ENCODE measurements at regions not wholly inside any gene's neighbourhood (a gene's known extent, or its start where the extent isn't known, plus 50 kb on each side); places are given as distances from the start of the nearest gene placed in this dataset.
"Not testable (repeated sequence)": the region's sequence is repeated elsewhere in the genome, so short reads cannot be mapped to it uniquely, and the experiment has no call there.

- Histone ChIP-seq H3K9me2 (ENCODE audit: insufficient read depth, low read length) (no peaks in the 10 kb centered on the region), H3K36me3 (ENCODE audit: insufficient read depth, low read length) (no peaks in the 10 kb centered on the region), H3K27ac (ENCODE audit: low read length) (no peak overlapping the region), H3F3A (ENCODE audit: insufficient read depth, low read length, poor library complexity, severe bottlenecking) (no peaks in the 10 kb centered on the region), H3K4me2 (ENCODE audit: low read length) (no peak overlapping the region), H3K79me2 (replicated peaks; ENCODE audit: insufficient read depth, low read length) (no peaks in the 10 kb centered on the region), H3K27me3 (ENCODE audit: insufficient read depth, low read depth, low read length) (no peaks in the 10 kb centered on the region), H3K4me3 (ENCODE audit: low read length) (no peak overlapping the region), H3K9ac (ENCODE audit: low read length) (no peak overlapping the region), H2AFZ (ENCODE audit: low read depth, low read length) (no peak overlapping the region), H4K20me1 (ENCODE audit: insufficient read depth) (no peaks in the 10 kb centered on the region), H3K9me3 (ENCODE audit: low read length) (no peaks in the 10 kb centered on the region)
- TF ChIP-seq RAD21 (conservative IDR thresholded peaks at IDR 0.05) = no peak
- no peak for TF ChIP-seq POLR2AphosphoS5 (IDR thresholded peaks at IDR 0.05)
- no peak for TF ChIP-seq MXI1 (conservative IDR thresholded peaks at IDR 0.05; ENCODE audit: poor library complexity, severe bottlenecking)
- TF ChIP-seq TAF1 (IDR thresholded peaks at IDR 0.05; ENCODE audit: low read depth) = no peak
- no peak for TF ChIP-seq SMC3 (conservative IDR thresholded peaks at IDR 0.05; ENCODE audit: poor library complexity)
- TF ChIP-seq EZH2 (IDR thresholded peaks at IDR 0.05; ENCODE audit: borderline replicate concordance, insufficient read depth, low read length, poor library complexity, severe bottlenecking) = no peak
- no peak for TF ChIP-seq EP300 (conservative IDR thresholded peaks at IDR 0.05; ENCODE audit: poor library complexity, severe bottlenecking)
- TF ChIP-seq, protein P1, sequence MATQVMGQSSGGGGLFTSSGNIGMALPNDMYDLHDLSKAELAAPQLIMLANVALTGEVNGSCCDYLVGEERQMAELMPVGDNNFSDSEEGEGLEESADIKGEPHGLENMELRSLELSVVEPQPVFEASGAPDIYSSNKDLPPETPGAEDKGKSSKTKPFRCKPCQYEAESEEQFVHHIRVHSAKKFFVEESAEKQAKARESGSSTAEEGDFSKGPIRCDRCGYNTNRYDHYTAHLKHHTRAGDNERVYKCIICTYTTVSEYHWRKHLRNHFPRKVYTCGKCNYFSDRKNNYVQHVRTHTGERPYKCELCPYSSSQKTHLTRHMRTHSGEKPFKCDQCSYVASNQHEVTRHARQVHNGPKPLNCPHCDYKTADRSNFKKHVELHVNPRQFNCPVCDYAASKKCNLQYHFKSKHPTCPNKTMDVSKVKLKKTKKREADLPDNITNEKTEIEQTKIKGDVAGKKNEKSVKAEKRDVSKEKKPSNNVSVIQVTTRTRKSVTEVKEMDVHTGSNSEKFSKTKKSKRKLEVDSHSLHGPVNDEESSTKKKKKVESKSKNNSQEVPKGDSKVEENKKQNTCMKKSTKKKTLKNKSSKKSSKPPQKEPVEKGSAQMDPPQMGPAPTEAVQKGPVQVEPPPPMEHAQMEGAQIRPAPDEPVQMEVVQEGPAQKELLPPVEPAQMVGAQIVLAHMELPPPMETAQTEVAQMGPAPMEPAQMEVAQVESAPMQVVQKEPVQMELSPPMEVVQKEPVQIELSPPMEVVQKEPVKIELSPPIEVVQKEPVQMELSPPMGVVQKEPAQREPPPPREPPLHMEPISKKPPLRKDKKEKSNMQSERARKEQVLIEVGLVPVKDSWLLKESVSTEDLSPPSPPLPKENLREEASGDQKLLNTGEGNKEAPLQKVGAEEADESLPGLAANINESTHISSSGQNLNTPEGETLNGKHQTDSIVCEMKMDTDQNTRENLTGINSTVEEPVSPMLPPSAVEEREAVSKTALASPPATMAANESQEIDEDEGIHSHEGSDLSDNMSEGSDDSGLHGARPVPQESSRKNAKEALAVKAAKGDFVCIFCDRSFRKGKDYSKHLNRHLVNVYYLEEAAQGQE (IDR thresholded peaks at IDR 0.05; ENCODE audit: borderline replicate concordance) = no peak
These were observed 106.4 kb upstream of the PBX1 start for GRCh38 chr1:164452549-164452948.

- Histone ChIP-seq H4K20me1 (ENCODE audit: insufficient read depth) (no peaks in the 10 kb centered on the region), H3K79me2 (replicated peaks; ENCODE audit: insufficient read depth, low read length) (no peaks in the 10 kb centered on the region), H3F3A (ENCODE audit: insufficient read depth, low read length, poor library complexity, severe bottlenecking) (no peaks in the 10 kb centered on the region), H2AFZ (ENCODE audit: low read depth, low read length) (no peak overlapping the region), H3K4me3 (ENCODE audit: low read length) (no peak overlapping the region), H3K27me3 (ENCODE audit: insufficient read depth, low read depth, low read length) (no peaks in the 10 kb centered on the region), H3K27ac (ENCODE audit: low read length) (no peak overlapping the region), H3K9ac (ENCODE audit: low read length) (no peak overlapping the region), H3K9me3 (ENCODE audit: low read length) (no peaks in the 10 kb centered on the region), H3K9me2 (ENCODE audit: insufficient read depth, low read length) (no peaks in the 10 kb centered on the region), H3K36me3 (ENCODE audit: insufficient read depth, low read length) (no peaks in the 10 kb centered on the region), H3K4me2 (ENCODE audit: low read length) (no peak overlapping the region)
- TF ChIP-seq SMC3 (conservative IDR thresholded peaks at IDR 0.05; ENCODE audit: poor library complexity) (no peak), POLR2AphosphoS5 (IDR thresholded peaks at IDR 0.05) (no peak), EZH2 (IDR thresholded peaks at IDR 0.05; ENCODE audit: borderline replicate concordance, insufficient read depth, low read length, poor library complexity, severe bottlenecking) (no peak), CTCF (IDR thresholded peaks at IDR 0.05; ENCODE audit: poor library complexity, severe bottlenecking) (no peak), TAF1 (IDR thresholded peaks at IDR 0.05; ENCODE audit: low read depth) (no peak), MXI1 (conservative IDR thresholded peaks at IDR 0.05; ENCODE audit: poor library complexity, severe bottlenecking) (no peak), RAD21 (conservative IDR thresholded peaks at IDR 0.05) (no peak), EP300 (conservative IDR thresholded peaks at IDR 0.05; ENCODE audit: poor library complexity, severe bottlenecking) (no peak)
- TF ChIP-seq, protein P1 (IDR thresholded peaks at IDR 0.05; ENCODE audit: borderline replicate concordance) = no peak
These were observed 102.7 kb upstream of the PBX1 start for GRCh38 chr1:164456272-164456671.

DNA sequence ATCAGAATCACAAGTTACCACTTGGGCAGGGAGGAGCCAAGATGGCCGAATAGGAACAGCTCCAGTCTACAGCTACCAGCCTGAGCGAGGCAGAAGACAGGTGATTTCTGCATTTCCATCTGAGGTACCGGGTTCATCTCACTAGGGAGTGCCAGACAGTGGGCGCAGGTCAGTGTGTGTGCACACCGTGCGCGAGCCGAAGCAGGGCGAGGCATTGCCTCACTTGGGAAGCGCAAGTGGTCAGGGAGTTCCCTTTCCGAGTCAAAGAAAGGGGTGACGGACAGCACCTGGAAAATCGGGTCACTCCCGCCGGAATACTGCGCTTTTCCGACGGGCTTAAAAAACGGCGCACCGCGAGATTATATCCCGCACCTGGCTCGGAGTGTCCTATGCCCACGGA, 99.8 kb upstream of the PBX1 start:
- not testable (repeated sequence) for H3K27ac ChIP-seq (ENCODE audit: low read length); H3K9me3 ChIP-seq (ENCODE audit: low read length); H3K4me2 ChIP-seq (ENCODE audit: low read length); H3K36me3 ChIP-seq (ENCODE audit: insufficient read depth, low read length); H3K9me2 ChIP-seq (ENCODE audit: insufficient read depth, low read length); H3K4me3 ChIP-seq (ENCODE audit: low read length); H4K20me1 ChIP-seq (ENCODE audit: insufficient read depth); H3K79me2 ChIP-seq (replicated peaks; ENCODE audit: insufficient read depth, low read length); H3F3A ChIP-seq (ENCODE audit: insufficient read depth, low read length, poor library complexity, severe bottlenecking); H3K27me3 ChIP-seq (ENCODE audit: insufficient read depth, low read depth, low read length); H3K9ac ChIP-seq (ENCODE audit: low read length); H2AFZ ChIP-seq (ENCODE audit: low read depth, low read length)

All from neural cell (in vitro differentiated cells).